HG03565 (cell line): ENCODE measurements at regions not wholly inside any gene's neighbourhood (a gene's known extent, or its start where the extent isn't known, plus 50 kb on each side); places are given as distances from the start of the nearest gene placed in this dataset.

Experiments used
- ATAC-seq: cut with Tn5 transposase; IDR thresholded peaks from one replicate; pipeline ENCODE4 v1.9.1; 2021; ENCODE audit warnings: mild to moderate bottlenecking, moderate library complexity; ENCODE audit not compliant: unreplicated experiment

DNA sequence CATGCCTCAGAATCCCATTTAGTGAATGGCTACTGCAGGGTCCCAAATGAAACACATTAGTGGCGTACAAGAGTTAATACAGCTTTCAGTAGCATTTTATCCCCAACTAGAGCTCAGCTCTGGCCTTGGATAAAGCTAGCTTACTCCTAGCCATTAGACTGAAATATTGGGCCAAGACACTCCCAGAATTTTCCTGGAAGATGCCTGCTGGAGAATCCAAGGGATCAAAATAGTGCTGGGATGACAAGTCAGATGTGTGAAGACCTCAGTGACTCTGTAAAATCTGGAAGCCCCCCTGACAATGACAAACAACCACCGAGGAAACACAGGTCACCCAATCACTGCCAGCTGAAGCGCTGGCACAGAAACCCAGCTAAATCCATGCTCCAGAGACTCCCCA is 303.1 kb upstream of the SORL1-AS1 start:
- ATAC-seq = no peak

DNA sequence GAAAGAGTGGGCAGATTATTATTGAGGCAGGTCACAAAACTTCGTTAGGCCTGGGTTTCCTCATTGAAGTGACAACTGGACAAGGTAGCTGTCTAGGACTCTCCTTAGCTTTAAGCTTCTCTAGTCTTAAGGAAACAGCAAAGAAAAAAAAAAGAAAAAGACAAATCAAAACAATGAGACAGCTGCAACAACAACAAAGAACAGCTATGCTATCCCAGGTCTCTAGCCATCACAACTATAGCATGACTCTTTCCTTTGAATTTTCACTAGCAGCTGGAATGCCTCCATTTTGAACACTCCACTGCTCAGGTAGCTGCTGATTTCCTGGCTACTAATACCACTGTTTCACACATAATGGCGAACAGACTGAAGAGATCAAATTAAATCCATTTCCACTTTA is 302.4 kb upstream of the SORL1-AS1 start:
- no peak for ATAC-seq

GRCh38 chr11:121754598-121754997 is 301.8 kb upstream of the SORL1-AS1 start:
- no peak for ATAC-seq

DNA sequence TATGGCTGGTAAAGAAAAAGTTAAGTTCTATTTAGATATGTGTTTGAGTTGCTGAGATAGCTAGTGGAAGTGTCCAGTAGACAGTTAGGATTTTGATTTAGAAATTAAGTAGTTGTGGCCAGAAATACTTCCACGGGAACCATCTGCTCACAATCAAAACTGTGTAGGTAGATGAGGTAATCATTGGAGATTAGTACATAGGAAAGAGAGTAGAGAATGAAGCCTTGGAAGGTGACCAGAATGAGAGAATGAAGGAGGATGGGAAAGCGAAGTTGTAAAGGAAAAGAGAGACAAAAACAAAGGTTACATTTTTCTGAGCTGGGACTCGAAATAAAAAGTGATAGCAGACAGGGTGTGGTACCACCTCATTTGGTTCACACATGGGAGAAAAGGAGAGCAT is 296.9 kb upstream of the SORL1-AS1 start:
- no peak for ATAC-seq

GRCh38 chr11:121748068-121748467 is 295.3 kb upstream of the SORL1-AS1 start:
- no peak for ATAC-seq

DNA sequence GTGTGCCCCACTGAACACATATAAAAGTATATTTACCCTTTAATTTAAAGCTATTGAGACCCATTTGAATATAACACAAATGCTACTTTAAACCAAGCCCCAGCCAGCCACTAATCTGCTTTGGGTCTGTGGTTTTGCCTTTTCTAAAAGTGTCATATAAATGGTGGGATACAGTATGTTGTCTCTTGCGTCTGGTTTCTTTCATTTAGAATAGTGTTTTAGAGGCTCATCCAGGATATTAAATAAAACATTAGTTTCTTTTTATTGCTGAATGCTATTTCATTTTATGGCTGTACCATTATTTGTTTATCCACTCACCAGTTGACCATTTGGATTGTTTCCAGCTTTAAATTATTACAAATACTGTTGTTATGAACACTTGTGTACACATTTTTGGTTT is 290.5 kb upstream of the SORL1-AS1 start:
- no peak for ATAC-seq

- no peak for ATAC-seq
These were observed 289.1 kb upstream of the SORL1-AS1 start for GRCh38 chr11:121741761-121742361.

DNA sequence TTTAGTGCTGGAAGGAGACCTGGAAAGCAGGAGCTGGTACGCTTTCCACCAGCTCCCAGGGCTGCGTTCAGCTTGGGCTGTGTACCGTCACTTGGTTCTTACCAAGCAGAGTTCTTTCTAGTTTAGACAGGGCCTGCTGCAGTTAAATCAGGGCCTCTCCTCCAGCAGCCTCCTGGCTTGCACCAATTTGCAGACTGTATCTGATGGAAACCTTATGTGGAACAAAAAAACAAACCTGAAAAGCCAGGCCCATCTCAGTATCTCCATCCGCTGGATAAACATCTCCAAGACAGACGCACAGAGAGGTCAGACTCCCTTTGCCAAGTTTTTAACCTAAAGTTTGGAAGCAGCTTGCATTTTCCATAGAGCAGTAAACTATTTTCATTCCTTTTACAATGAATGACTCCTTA is 288.6 kb upstream of the SORL1-AS1 start:
- ATAC-seq = no peak

GRCh38 chr11:121740902-121741301 is 288.1 kb upstream of the SORL1-AS1 start:
- no peak for ATAC-seq

DNA sequence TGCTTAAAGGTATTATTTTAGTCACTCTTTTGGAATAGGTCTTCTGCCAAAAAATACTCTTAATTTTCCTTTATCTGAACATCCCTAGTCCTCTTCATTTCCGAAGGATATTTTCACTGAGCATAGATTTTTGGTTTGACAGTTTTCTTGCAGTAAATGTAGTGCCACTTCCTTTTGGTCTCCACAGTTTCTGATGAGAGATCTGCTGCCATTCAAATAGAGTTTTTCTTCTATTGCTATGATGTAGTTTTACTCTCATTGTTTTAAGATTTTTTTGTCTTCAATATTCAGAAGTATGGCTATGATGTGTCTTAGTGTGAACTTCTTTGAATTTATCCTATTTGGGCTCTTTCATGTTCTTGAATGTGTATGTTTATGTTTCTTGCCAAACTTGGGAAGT is 281.1 kb upstream of the SORL1-AS1 start:
- no peak for ATAC-seq

DNA sequence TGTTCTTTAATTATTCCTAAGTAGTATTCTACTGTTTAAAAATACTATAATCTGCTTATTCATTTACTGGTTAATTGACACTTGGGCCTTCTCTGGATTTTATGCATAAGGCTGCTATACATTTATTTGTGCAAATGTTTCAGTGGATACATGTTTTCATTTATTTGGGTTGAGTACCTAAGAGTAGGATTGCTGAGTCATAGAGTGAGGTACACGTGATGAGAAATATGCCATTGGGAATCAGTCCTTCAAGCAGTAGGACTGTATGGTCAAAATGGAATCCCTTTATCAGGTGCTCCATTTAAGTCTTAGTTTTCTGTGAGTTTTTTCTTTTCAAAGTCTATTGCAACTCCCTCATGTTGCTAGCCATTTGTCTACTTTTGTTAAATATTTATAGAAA is 275.2 kb upstream of the SORL1-AS1 start:
- ATAC-seq = no peak

DNA sequence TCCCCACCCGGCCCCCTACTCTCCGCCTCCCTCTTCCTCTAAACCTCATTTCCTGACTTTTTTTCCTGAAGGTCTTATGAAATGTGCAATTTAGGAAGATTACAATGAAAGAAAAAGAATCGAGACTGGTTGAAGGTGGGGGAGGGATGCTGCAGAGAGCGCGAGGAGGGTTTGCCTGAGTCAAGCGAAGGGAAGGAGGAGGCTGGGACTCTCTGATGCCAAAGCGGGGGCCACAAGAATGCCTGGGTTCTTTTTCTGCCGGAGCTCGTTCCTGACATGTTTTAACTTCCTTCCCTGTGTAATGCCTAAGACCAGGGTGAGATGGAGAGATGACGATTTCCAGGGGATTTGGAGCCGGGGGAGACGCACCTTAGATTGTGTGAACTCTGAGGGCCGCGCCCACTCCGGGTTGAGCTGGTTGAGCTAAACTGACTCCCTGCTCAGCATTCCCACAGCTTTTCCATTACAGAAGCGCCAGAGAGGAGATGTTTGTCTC is 270.5 kb upstream of the SORL1-AS1 start:
- no peak for ATAC-seq

DNA sequence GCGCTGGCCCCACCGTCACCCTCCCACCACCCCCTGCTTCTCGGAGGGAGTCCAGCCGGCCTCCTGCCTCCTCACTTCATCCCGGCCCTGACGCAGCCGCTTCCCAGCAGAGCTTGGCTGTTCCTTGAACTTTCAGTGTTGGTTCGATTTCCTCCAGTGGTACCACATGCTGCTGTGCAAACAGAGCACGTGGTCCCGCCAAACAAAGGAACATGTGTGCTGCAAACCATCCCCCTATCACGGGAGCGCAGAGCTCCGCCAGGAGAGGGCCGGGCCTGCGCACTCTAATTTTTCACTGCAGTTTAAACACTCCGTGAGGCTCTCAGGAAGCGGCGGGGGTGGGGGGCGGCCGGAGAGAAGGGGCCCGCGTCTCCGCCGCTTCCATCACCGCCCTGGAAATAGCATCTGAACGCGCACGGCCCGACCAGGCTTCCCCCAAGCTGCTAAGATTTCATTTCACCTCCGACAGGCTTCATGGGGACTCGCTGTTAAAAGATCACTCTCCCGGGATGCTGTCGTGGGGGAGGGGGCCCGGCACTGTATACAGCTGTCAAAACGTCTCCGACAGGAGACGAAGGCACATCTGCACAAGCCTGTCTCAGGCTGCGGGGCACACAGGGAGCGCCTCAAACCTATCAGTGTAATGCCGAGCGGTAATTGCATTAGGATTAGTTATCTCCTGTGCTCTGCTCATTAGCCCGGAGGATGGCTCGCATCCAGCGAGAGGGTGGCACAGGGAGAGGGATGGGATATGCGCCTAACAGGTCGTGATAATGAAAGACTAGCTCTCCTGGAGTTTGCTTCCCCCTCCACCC is 269.9 kb upstream of the SORL1-AS1 start:
- no peak for ATAC-seq

DNA sequence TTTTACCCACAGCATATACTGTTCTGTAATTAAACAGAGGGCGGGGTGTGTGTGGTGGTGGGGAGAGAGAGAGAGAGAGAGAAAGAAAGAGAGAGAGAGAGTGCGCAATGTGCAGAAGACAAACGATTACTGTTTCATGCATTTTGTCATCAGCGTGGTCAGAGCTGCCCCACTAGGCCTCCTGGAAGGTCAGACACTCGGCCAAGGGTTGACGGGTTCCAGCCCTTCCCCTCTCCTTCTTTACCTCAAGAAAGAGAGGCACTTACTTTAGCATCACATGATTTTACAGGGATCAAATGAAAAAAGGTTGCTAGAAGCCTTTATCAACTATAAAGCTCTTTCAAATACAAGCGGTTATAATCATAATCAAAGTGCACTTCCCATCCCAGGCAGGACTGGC is 269.2 kb upstream of the SORL1-AS1 start:
- no peak for ATAC-seq

GRCh38 chr11:121721448-121721847 is 268.7 kb upstream of the SORL1-AS1 start:
- no peak for ATAC-seq

DNA sequence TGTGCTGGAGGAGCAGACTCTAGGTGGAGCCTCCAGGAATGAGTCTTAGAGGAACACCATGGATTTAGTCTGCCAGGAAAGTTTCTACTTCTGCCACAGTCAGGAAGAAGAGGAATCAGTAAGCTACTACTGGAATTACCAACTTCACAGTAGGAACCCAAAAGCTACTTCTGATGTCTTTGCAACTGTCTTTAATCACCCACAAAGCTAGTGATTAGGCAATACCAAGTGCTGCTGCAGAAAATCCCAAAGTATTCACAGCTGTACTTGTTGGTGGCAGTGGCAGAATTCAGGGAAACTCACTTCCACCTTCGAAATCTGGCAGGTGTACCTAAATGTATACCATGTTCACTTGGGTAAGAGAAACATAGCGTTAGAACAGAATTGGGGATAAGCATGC is 264.5 kb upstream of the SORL1-AS1 start:
- ATAC-seq = no peak

DNA sequence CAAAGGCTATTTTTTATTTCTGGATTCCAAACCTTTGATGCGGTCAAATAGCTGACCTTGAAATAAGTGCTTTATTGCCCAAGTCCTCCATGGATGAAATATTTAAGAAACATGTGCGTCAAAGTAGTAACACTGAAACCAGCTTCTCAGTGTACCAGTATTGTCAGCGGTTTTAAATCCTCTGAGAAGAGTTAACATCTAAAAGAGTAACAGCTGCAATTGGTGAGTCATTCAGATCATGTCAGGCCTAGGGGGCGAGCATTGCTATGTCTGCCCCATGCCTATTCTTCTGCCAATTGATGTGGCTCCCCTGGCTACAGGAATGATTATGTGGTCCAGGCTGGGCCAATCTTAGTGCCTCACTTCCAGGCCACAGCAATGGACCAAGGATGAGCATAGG is 263.3 kb upstream of the SORL1-AS1 start:
- no peak for ATAC-seq

GRCh38 chr11:121715405-121715804 is 262.6 kb upstream of the SORL1-AS1 start:
- ATAC-seq = no peak

- no peak for ATAC-seq
These were observed 261.6 kb upstream of the SORL1-AS1 start for GRCh38 chr11:121714351-121714750.

- no peak for ATAC-seq
These were observed 259.2 kb upstream of the SORL1-AS1 start for GRCh38 chr11:121711939-121712338.

DNA sequence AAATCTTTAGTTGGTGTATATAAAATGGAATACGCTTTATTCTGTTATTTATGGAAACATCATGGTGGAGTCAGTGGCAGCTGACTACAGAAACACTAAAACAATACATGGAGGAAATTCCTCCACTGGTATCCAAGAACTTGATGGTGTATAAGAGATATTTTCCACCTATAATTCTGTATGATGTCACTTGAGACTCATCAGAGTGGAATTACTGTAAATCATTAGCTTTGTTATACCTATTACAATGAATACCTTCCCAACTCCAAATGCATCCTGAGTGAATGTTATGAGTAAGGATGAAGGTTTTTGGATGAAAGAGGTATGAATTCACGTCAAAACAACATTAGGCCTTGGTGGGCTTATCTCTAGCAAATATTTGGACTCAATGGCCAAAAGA is 258.5 kb upstream of the SORL1-AS1 start:
- no peak for ATAC-seq

DNA sequence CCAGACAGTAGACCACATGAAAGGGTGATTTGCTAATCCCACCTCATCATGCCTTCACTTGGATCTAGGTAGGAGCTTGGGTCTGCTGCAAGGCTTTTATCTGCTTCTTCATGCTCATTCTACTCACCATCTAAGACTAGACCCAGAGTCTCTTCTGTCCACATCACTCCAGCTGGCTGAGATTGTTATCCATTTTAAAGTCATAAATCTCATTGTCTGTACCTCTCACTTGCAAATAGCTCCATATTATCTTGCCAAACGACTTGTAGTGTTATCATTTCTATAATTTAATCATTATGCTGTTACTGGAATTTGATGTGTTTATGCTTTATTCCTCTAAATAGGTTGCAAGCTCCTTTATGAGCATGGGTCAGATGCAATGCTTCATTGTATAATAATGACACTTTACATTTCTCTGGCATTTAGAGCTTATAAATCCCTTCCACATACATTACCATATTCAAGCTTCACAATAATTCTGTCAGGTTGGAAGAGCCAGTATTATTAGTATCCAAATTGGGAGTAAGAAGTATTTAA is 254.2 kb upstream of the SORL1-AS1 start:
- no peak for ATAC-seq
